K562 (cell line): ENCODE measurements at regions not wholly inside any gene's neighbourhood (a gene's known extent, or its start where the extent isn't known, plus 50 kb on each side); places are given as distances from the start of the nearest gene placed in this dataset.

Experiments
- ATAC-seq: fragments of 200-7000 bp; cut with Tn5 transposase; 3 replicates; pipeline ENCODE4 v1.9.1; 2020; ENCODE audit warnings: moderate library complexity
- BruUV-seq: library from RNA; stranded (reverse); fragments of 400-500 nt; replicated peaks from 2 replicates; lab custom pipeline; 2021; lab: Mats Ljungman, UMichigan
- CTCF ChIA-PET: fragments of 300-600 bp; formaldehyde crosslinking; extraction: SDS; loops from one replicate; lab custom pipeline; 2021; ENCODE audit warnings: low intra/inter-chr PET ratio; lab: Yijun Ruan, JAX
- POLR2A ChIA-PET: fragments of 300-600, 350-650 bp; sonication (Branson Sonifier 250); formaldehyde crosslinking; extraction: SDS; loops from one replicate; lab custom pipeline; 2021; ENCODE audit warnings: antibody characterized with exemption, inconsistent platforms; lab: Yijun Ruan, JAX
- DNase-seq, 4 experiments: peaks; one replicate each; pipeline versions ENCODE4 v3.0.0 to v3.0.0-alpha.2; 2011 to 2018; ENCODE audit warnings: low spot score in 3 of 4, mixed read lengths in 3 of 4; ENCODE audit errors: extremely low read depth in 1 of 4
- FAIRE-seq: peaks from 2 replicates; lab custom pipeline; 2011; peaks lifted over from hg19 to GRCh38; lab: Jason Lieb, UNC
- H2AFZ ChIP-seq: 2 replicates; pipeline ENCODE4 v1.6.0; 2011; ENCODE audit warnings: low read depth, low read length, control low read depth, inconsistent platforms
- H3K27ac ChIP-seq: fragments of 200-600 bp; 3 replicates; pipeline ENCODE4 v1.8.0; 2011; ENCODE audit warnings: low read depth, mild to moderate bottlenecking, control low read depth, inconsistent platforms, low read length, moderate library complexity, mixed read lengths; ENCODE audit errors: extremely low read depth
- H3K27me3 ChIP-seq, 2 experiments: fragments of 300-600 bp in 1 of 2; 2 replicates in 1 of 2; 3 replicates in 1 of 2; pipeline versions ENCODE4 v1.6.0 to v1.8.0; 2011; ENCODE audit warnings: inconsistent platforms in 2 of 2, low read length in 2 of 2, mild to moderate bottlenecking in 1 of 2, mixed read lengths in 1 of 2, moderate library complexity in 1 of 2; ENCODE audit not compliant: control insufficient read depth in 2 of 2, insufficient read depth in 2 of 2
- H3K36me3 ChIP-seq: fragments of 300-600 bp; 3 replicates; pipeline ENCODE4 v1.8.0; 2011; ENCODE audit warnings: mild to moderate bottlenecking, low read length, inconsistent platforms; ENCODE audit not compliant: control insufficient read depth, insufficient read depth
- H3K4me1 ChIP-seq, 2 experiments: fragments of 200-600 bp in 1 of 2; replicated peaks in 1 of 2; 2 replicates in 1 of 2; 3 replicates in 1 of 2; pipeline versions ENCODE4 v1.5.1 to v1.8.0; 2011; ENCODE audit warnings: inconsistent platforms in 2 of 2, low read length in 2 of 2, mild to moderate bottlenecking in 1 of 2, mixed read lengths in 1 of 2, moderate library complexity in 1 of 2; ENCODE audit not compliant: control insufficient read depth in 2 of 2, insufficient read depth in 2 of 2
- H3K4me2 ChIP-seq: 2 replicates; pipeline ENCODE4 v1.6.1; 2011; ENCODE audit warnings: low read length, control low read depth, inconsistent platforms, mixed read lengths; ENCODE audit not compliant: insufficient read depth
- H3K4me3 ChIP-seq: fragments of 200-600 bp; sonication (generic), shearing (Covaris generic); 2 replicates; pipeline ENCODE4 v1.5.1; 2016; ENCODE audit warnings: control low read depth, inconsistent platforms
- H3K79me2 ChIP-seq: fragments of 200-600 bp; 3 replicates; pipeline ENCODE4 v1.8.0; 2011; ENCODE audit warnings: low read length, inconsistent platforms; ENCODE audit not compliant: control insufficient read depth, insufficient read depth
- H3K9ac ChIP-seq, 2 experiments: 2 replicates each; pipeline versions ENCODE4 v1.6.0 to v1.6.1; 2011; ENCODE audit warnings: low read depth in 2 of 2, low read length in 2 of 2, control low read depth in 1 of 2, inconsistent platforms in 1 of 2, mild to moderate bottlenecking in 1 of 2, mixed read lengths in 1 of 2; ENCODE audit not compliant: insufficient read depth in 1 of 2
- H3K9me1 ChIP-seq: one replicate; pipeline ENCODE4 v1.6.0; 2011; ENCODE audit warnings: inconsistent platforms, mild to moderate bottlenecking, low read length, moderate library complexity; ENCODE audit not compliant: control insufficient read depth, insufficient read depth
- H3K9me3 ChIP-seq: replicated peaks from 2 replicates; pipeline ENCODE4 v1.5.1; 2011; ENCODE audit warnings: low read depth, low read length, inconsistent platforms; ENCODE audit not compliant: control insufficient read depth, insufficient read depth
- H4K20me1 ChIP-seq: replicated peaks from 2 replicates; pipeline ENCODE4 v1.6.1; 2011; ENCODE audit warnings: low read length, inconsistent platforms, mixed read lengths; ENCODE audit not compliant: control insufficient read depth, insufficient read depth
- GTF2E2 ChIP-seq: fragments of 200-800 bp; sonication (Bioruptor generic); IDR thresholded peaks from 2 replicates; pipeline ENCODE4 v1.6.1; 2016; ENCODE audit warnings: missing genetic modification characterization, missing compliant biosample characterization
- HLTF ChIP-seq: fragments of 450-650 bp; IDR thresholded peaks from 2 replicates; pipeline ENCODE4 v1.6.1; 2016
- KDM2B ChIP-seq: fragments of 250-450 bp; sonication (Bioruptor Pico); IDR thresholded peaks from 2 replicates; pipeline ENCODE4 v1.8.0; 2021; ENCODE audit warnings: mild to moderate bottlenecking, moderate library complexity
- MAFF ChIP-seq: IDR thresholded peaks from 2 replicates; pipeline ENCODE4 v1.6.1; 2012; ENCODE audit warnings: low read length, improper control_type of control experiment
- RREB1 ChIP-seq: fragments of 250-450 bp; sonication (Bioruptor Pico); IDR thresholded peaks from 2 replicates; pipeline ENCODE4 v1.4.0; 2020
- TOE1 ChIP-seq, 2 experiments: fragments of 450-650 bp in 1 of 2; sonication (generic) in 1 of 2; formaldehyde crosslinking in 1 of 2; IDR thresholded peaks; 2 replicates each; pipeline versions ENCODE4 v1.7.1 to v1.8.0; 2016 to 2022; ENCODE audit warnings: borderline replicate concordance in 2 of 2, mild to moderate bottlenecking in 2 of 2, antibody characterized with exemption in 1 of 2, inconsistent platforms in 1 of 2, low read depth in 1 of 2, missing genetic modification reagents in 1 of 2, moderate library complexity in 1 of 2
- TRIM28 ChIP-seq: fragments of 450-650 bp; IDR thresholded peaks from 2 replicates; pipeline ENCODE4 v1.6.1; 2017
- U2AF2 ChIP-seq: fragments of 200-400 bp; formaldehyde crosslinking; optimal IDR thresholded peaks from 2 replicates; pipeline ENCODE3; 2017; ENCODE audit warnings: low read depth, mild to moderate bottlenecking, low read length
- ZNF449 ChIP-seq: fragments of 250-450 bp; sonication (Bioruptor Pico); IDR thresholded peaks from 2 replicates; pipeline ENCODE4 v1.8.0; 2022; ENCODE audit warnings: moderate library complexity, mild to moderate bottlenecking, inconsistent platforms
- ZNF778 ChIP-seq: fragments of 450-650 bp; formaldehyde crosslinking; IDR thresholded peaks from 2 replicates; pipeline ENCODE4 v1.4.0; 2020; ENCODE audit warnings: mild to moderate bottlenecking, moderate library complexity
- WGBS: fragments of 100-300 bp; shearing (Covaris generic); methylation state at CpG from one replicate; pipeline ENCODE4 v1.1.6; 2016; ENCODE audit warnings: low coverage, mixed read lengths; ENCODE audit not compliant: insufficient coverage; ENCODE audit errors: missing lambda C conversion rate; 5-methylcytosine and 5-hydroxymethylcytosine counted together
- in situ Hi-C: fragments of 300-500 bp; cut with MboI; formaldehyde crosslinking; loops from 4 replicates; pipeline ENCODE4 v1.15.0; 2018; ENCODE audit warnings: inconsistent platforms, mixed read lengths
- intact Hi-C: fragments of 100-400 bp; cut with micrococcal nuclease; formaldehyde crosslinking; loops from 2 replicates; pipeline ENCODE4 v1.14.2; 2022

- Histone ChIP-seq H3K27me3 (no peaks in the 10 kb centered on the region), H3K9me3 (no peaks in the 10 kb centered on the region; the same call in 1 of the 2 replicates), H3K27ac (no peak overlapping the region), H3K79me2 (no peaks in the 10 kb centered on the region), H3K36me3 (no peaks in the 10 kb centered on the region), H3K4me2 (no peak overlapping the region), H3K4me1 (no peaks in the 10 kb centered on the region), H3K4me3 (no peak overlapping the region)
- no peak for ATAC-seq
- POLR2A ChIA-PET, result no interaction called here
- WGBS, result 0% methylated on average over 1 of the region's 1 CpG
- in situ Hi-C loops (no loop called here), intact Hi-C loops (no loop called here)
- FAIRE-seq, result no peak
- TF ChIP-seq TOE1 (IDR thresholded peaks at IDR 0.05; ENCODE audit: borderline replicate concordance), result no peak
- TF ChIP-seq TOE1 (CRISPR knock-in tag; IDR thresholded peaks at IDR 0.05; ENCODE audit: borderline replicate concordance, low read depth), result no peak
- TF ChIP-seq, all 486 proteins: peak for 0
- H4K20me1 ChIP-seq, result no peaks in the 10 kb centered on the region
- H3K9me1 ChIP-seq, result no peaks in the 10 kb centered on the region
- H3K9ac ChIP-seq, result no peak overlapping the region
- no TSS peak for BruUV-seq
- no peak for DNase-seq
- H2AFZ ChIP-seq, result no peak overlapping the region
- CTCF ChIA-PET, result no interaction called here
Observed at GRCh38 chr2:56613254-56613653, 429.5 kb downstream of the CCDC85A start.

DNA sequence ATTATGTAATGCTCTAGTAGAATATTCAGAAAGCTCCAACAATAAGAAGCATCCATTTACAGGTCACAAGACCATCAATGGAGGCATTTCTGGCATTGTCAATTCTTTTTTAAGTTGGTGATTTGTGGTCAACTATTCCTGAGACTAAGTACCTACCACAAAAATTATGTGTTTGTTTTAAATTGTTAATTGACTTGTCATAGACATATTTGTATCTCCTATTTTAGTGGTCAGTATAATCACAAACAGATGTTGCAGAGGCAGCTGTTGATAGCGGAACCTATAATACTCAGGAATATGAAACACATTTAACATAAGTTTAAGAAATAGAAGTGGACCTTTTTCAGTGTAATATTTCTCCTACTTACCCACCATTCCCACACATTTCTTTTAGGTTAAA, 430.1 kb downstream of the CCDC85A start:
- H3K4me2 ChIP-seq, result no peak overlapping the region
- H3K9me3 ChIP-seq, result no peaks in the 10 kb centered on the region; the same call in 1 of the 2 replicates
- H3K27ac ChIP-seq, result no peak overlapping the region
- H3K27me3 ChIP-seq, result no peaks in the 10 kb centered on the region
- no peak for ATAC-seq
- ChIA-PET CTCF (no interaction called here), POLR2A (no interaction called here)
- in situ Hi-C loops (no loop called here), intact Hi-C loops (no loop called here)
- BruUV-seq, result no TSS peak
- H3K79me2 ChIP-seq, result no peaks in the 10 kb centered on the region
- no peak for DNase-seq
- H2AFZ ChIP-seq, result no peak overlapping the region
- FAIRE-seq, result no peak
- no peak overlapping the region for H3K9ac ChIP-seq
- H4K20me1 ChIP-seq, result no peaks in the 10 kb centered on the region
- no peaks in the 10 kb centered on the region for H3K9me1 ChIP-seq
- H3K4me3 ChIP-seq, result no peak overlapping the region; the same call in 1 of the 2 replicates
- no peaks in the 10 kb centered on the region for H3K36me3 ChIP-seq
- no peaks in the 10 kb centered on the region for H3K4me1 ChIP-seq
- 0% methylated on average over 1 of the region's 1 CpG for WGBS
- TF ChIP-seq TRIM28 (no peak), GTF2E2 (no peak), MAFF (no peak), ZNF778 (CRISPR knock-in tag) (no peak), HLTF (no peak), ZNF449 (CRISPR knock-in tag) (no peak), KDM2B (CRISPR knock-in tag) (no peak), U2AF2 (no peak), RREB1 (CRISPR knock-in tag) (no peak)
